BE2C (cell line): ENCODE measurements at regions not wholly inside any gene's neighbourhood (a gene's known extent, or its start where the extent isn't known, plus 50 kb on each side); places are given as distances from the start of the nearest gene placed in this dataset.
A peak's percentile ranks its signal among the peaks of the same experiment; 100 is the strongest.
"Not testable (repeated sequence)": the region's sequence is repeated elsewhere in the genome, so short reads cannot be mapped to it uniquely, and the experiment has no call there.

ENCODE experiments used
- DNase-seq: peaks from one replicate; pipeline ENCODE4 v3.0.0-alpha.2; 2020
- H3K27me3 ChIP-seq: fragments of 250-450 bp; sonication (Bioruptor Pico); 2 replicates; pipeline ENCODE4 v1.5.1; 2020; ENCODE audit warnings: mild to moderate bottlenecking
- H3K36me3 ChIP-seq: fragments of 250-450 bp; sonication (Bioruptor Pico); 2 replicates; pipeline ENCODE4 v1.5.1; 2020; ENCODE audit warnings: mild to moderate bottlenecking
- H3K4me1 ChIP-seq: fragments of 250-450 bp; sonication (Bioruptor Pico); 2 replicates; pipeline ENCODE4 v1.5.1; 2020
- H3K4me3 ChIP-seq: 2 replicates; pipeline ENCODE4 v1.5.1; 2011; ENCODE audit warnings: low read depth, low read length
- H3K9me3 ChIP-seq: fragments of 250-450 bp; sonication (Bioruptor Pico); 2 replicates; pipeline ENCODE4 v1.5.1; 2020
- TF ChIP-seq, protein P1 (sequence below): IDR thresholded peaks from 2 replicates; pipeline ENCODE4 v1.5.1; 2012; ENCODE audit warnings: mild to moderate bottlenecking, low read depth, low read length

DNA sequence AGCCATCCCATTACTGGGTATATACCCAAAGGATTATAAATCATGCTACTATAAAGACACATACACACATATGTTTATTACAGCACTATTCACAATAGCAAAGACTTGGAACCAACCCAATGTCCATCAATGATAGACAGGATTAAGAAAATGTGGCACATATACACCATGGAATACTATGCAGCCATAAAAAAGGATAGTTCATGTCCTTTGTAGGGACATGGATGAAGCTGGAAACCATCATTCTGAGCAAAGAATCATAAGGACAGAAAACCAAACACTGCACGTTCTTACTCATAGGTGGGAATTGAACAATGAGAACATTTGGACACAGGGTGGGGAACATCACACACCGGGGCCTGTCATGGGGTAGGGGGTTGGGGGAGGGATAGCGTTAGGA lies 60.3 kb upstream of the NMU start:
- DNase-seq, H3K4me1 ChIP-seq, H3K27me3 ChIP-seq, H3K9me3 ChIP-seq, H3K4me3 ChIP-seq, H3K36me3 ChIP-seq: not testable (repeated sequence)

- TF ChIP-seq, protein P1, sequence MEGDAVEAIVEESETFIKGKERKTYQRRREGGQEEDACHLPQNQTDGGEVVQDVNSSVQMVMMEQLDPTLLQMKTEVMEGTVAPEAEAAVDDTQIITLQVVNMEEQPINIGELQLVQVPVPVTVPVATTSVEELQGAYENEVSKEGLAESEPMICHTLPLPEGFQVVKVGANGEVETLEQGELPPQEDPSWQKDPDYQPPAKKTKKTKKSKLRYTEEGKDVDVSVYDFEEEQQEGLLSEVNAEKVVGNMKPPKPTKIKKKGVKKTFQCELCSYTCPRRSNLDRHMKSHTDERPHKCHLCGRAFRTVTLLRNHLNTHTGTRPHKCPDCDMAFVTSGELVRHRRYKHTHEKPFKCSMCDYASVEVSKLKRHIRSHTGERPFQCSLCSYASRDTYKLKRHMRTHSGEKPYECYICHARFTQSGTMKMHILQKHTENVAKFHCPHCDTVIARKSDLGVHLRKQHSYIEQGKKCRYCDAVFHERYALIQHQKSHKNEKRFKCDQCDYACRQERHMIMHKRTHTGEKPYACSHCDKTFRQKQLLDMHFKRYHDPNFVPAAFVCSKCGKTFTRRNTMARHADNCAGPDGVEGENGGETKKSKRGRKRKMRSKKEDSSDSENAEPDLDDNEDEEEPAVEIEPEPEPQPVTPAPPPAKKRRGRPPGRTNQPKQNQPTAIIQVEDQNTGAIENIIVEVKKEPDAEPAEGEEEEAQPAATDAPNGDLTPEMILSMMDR = no peak
- Histone ChIP-seq H3K4me3 (no peak overlapping the region), H3K4me1 (no peaks in the 10 kb centered on the region), H3K27me3 (no peaks in the 10 kb centered on the region; the same call in 1 of the 2 replicates), H3K9me3 (no peaks in the 10 kb centered on the region), H3K36me3 (no peaks in the 10 kb centered on the region)
- no peak for DNase-seq
Observed at GRCh38 chr4:55706541-55706940, 70.4 kb upstream of the NMU start.

DNA sequence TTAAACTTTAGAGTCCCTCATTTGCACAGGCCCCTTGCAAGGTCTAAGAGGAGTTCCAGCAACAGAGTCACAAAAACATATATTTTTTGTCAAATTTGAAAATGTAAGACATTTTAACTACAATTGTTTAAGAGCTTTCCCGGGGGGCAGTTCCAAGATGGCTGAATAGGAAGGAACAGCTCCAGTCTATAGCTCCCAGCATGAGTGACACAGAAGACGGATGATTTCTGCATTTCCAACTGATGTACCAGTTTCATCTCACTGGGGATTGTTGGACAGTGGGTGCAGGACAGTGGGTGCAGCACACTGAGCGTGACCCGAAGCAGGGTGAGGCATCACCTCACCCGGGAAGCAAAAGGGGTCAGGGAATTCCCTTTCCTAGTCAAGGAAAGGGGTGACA lies 71.4 kb upstream of the NMU start:
- Histone ChIP-seq H3K4me1 (no peaks in the 10 kb centered on the region), H3K4me3 (no peak overlapping the region), H3K36me3 (no peaks in the 10 kb centered on the region), H3K9me3 (no peaks in the 10 kb centered on the region), H3K27me3 (no peaks in the 10 kb centered on the region; the same call in 1 of the 2 replicates)
- TF ChIP-seq, protein P1 = no peak
- no peak for DNase-seq

DNA sequence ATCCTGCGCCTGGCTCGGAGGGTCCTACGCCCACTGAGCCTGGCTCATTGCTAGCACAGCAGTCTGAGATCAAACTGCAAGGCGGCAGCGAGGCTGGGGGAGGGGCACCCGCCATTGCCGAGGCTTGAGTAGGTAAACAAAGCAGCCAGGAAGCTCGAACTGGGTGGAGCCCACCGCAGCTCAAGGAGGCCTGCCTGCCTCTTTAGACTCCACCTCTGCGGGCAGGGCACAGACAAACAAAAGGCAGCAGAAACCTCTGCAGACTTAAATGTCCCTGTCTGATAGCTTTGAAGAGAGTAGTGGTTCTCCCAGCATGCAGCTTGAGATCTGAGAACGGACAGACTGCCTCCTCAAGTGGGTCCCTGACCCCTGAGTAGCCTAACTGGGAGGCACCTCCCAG lies 71.9 kb upstream of the NMU start:
- not testable (repeated sequence) for DNase-seq, H3K4me3 ChIP-seq, H3K4me1 ChIP-seq, H3K9me3 ChIP-seq, H3K27me3 ChIP-seq, H3K36me3 ChIP-seq

GRCh38 chr4:55712835-55713234 lies 76.7 kb upstream of the NMU start:
- not testable (repeated sequence) for H3K4me3 ChIP-seq, DNase-seq, H3K4me1 ChIP-seq, H3K36me3 ChIP-seq, H3K9me3 ChIP-seq, H3K27me3 ChIP-seq

DNA sequence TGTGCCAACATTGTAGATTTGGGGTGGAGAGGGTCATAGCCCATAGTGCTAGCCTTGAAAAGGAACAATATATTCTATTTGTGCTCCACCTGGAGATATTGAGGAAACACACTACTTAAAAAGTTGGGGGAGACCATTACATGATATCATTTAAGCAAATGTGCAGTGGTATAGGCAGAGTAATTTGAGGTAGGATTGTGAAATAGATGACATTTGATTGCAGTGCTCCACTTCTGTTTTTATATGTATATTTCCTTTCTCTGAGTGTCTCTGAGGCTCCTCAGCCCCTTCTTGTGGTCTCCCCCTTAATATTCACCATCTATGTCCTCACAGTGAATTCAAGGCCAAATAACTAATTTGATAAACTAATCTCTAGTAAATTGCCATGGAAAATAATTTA lies 85.6 kb upstream of the NMU start:
- H3K4me1 ChIP-seq = no peaks in the 10 kb centered on the region; the same call in 1 of the 2 replicates
- no peak overlapping the region for H3K4me3 ChIP-seq
- TF ChIP-seq, protein P1 = no peak
- no peaks in the 10 kb centered on the region for H3K9me3 ChIP-seq
- H3K27me3 ChIP-seq = no peaks in the 10 kb centered on the region
- no peak for DNase-seq
- H3K36me3 ChIP-seq = no peaks in the 10 kb centered on the region

- H3K27me3 ChIP-seq = no peaks in the 10 kb centered on the region
- TF ChIP-seq, protein P1 = no peak
- no peaks in the 10 kb centered on the region for H3K36me3 ChIP-seq
- H3K4me3 ChIP-seq = no peak overlapping the region
- H3K9me3 ChIP-seq = no peaks in the 10 kb centered on the region
- no peaks in the 10 kb centered on the region; the same call in 1 of the 2 replicates for H3K4me1 ChIP-seq
- DNase-seq = peak; percentile 9
Observed at GRCh38 chr4:55722132-55722531, 86.0 kb upstream of the NMU start.

- Histone ChIP-seq H3K9me3 (no peaks in the 10 kb centered on the region), H3K27me3 (no peaks in the 10 kb centered on the region), H3K36me3 (no peaks in the 10 kb centered on the region), H3K4me1 (no peaks in the 10 kb centered on the region; the same call in 1 of the 2 replicates), H3K4me3 (no peak overlapping the region)
- TF ChIP-seq, protein P1 = no peak
- no peak for DNase-seq
Observed at GRCh38 chr4:55723403-55723802, 87.3 kb upstream of the NMU start.
